GM19324 (cell line): ENCODE measurements at regions not wholly inside any gene's neighbourhood (a gene's known extent, or its start where the extent isn't known, plus 50 kb on each side); places are given as distances from the start of the nearest gene placed in this dataset.

Source experiments
- ATAC-seq: cut with Tn5 transposase; IDR thresholded peaks from one replicate; pipeline ENCODE4 v1.9.1; 2021; ENCODE audit warnings: mild to moderate bottlenecking, moderate library complexity; ENCODE audit not compliant: unreplicated experiment, low FRiP score

- no peak for ATAC-seq
These were observed 67.1 kb upstream of the PIK3CG start for GRCh38 chr7:106797937-106798336.

- no peak for ATAC-seq
These were observed 62.5 kb upstream of the PIK3CG start for GRCh38 chr7:106802589-106802988.

- no peak for ATAC-seq
These were observed 58.5 kb upstream of the PIK3CG start for GRCh38 chr7:106806556-106806955.

GRCh38 chr7:106807474-106807873 lies 57.6 kb upstream of the PIK3CG start:
- no peak for ATAC-seq

GRCh38 chr7:106808967-106809635 lies 56.0 kb upstream of the PIK3CG start:
- ATAC-seq, result no peak

GRCh38 chr7:106811472-106811871 lies 53.6 kb upstream of the PIK3CG start:
- no peak for ATAC-seq

GRCh38 chr7:106812027-106812643 lies 52.9 kb upstream of the PIK3CG start:
- ATAC-seq, result no peak

- no peak for ATAC-seq
These were observed 51.3 kb upstream of the PIK3CG start for GRCh38 chr7:106813705-106814305.

GRCh38 chr7:106814887-106815286 lies 50.2 kb upstream of the PIK3CG start:
- ATAC-seq, result no peak
